Neural cell (in vitro differentiated cells): ENCODE measurements at regions not wholly inside any gene's neighbourhood (a gene's known extent, or its start where the extent isn't known, plus 50 kb on each side); places are given as distances from the start of the nearest gene placed in this dataset.

ENCODE experiments used
- CTCF ChIP-seq: fragments of 450-650 bp; IDR thresholded peaks from 2 replicates; pipeline ENCODE4 v1.5.1; 2014; ENCODE audit warnings: antibody characterized with exemption, mild to moderate bottlenecking, moderate library complexity; ENCODE audit not compliant: poor library complexity, severe bottlenecking
- EP300 ChIP-seq: fragments of 450-650 bp; conservative IDR thresholded peaks from 2 replicates; pipeline ENCODE4 v1.6.1; 2014; ENCODE audit warnings: antibody characterized with exemption, mild to moderate bottlenecking, moderate library complexity; ENCODE audit not compliant: poor library complexity, severe bottlenecking
- POLR2AphosphoS5 ChIP-seq: IDR thresholded peaks from 2 replicates; pipeline ENCODE4 v1.6.1; 2012

- TF ChIP-seq CTCF (no peak), POLR2AphosphoS5 (no peak), EP300 (no peak)
Observed at GRCh38 chr15:92749946-92750345, 94.4 kb upstream of the FAM174B start.
